HG03175 (cell line): ENCODE measurements at regions not wholly inside any gene's neighbourhood (a gene's known extent, or its start where the extent isn't known, plus 50 kb on each side); places are given as distances from the start of the nearest gene placed in this dataset.

ENCODE experiments used
- ATAC-seq: cut with Tn5 transposase; IDR thresholded peaks from one replicate; pipeline ENCODE4 v1.9.1; 2021; ENCODE audit warnings: mild to moderate bottlenecking, moderate library complexity; ENCODE audit not compliant: unreplicated experiment

DNA sequence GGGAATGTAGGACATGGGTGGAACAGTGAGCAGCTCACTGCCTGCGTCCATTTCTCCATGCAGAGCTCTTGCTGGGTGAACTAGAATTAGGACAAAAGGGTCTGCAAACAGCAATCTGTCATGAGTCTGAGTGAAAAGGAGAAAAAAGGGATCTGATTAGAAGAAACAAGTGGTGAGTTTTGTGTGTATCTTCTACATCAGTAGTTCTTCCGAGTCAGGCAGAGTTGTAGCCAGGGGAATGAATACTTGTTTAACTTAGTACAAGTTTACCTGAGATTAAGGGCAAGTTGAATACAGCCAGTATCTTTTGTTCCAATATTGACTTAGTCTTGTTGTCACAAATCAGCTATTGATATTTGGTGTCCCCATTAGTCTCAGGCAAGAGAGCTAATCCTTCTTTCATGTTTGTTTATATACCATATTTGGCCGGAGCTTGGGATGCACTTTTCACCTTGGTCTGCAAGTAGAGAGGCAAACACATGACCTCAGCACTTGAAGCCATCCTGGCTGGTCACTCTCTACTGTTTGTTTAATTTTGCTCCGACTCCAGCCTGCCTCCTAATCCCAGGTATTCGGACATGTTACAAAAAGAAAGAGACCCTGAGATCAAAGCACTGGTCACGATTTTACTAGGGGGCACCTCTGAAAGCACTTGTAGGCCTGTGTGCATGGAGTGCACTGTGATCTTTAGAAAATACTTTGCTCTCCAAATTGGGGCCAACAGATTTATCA lies 211.0 kb upstream of the NT5C1B start:
- no peak for ATAC-seq

- ATAC-seq = no peak
Observed at GRCh38 chr2:18799397-18799796, 210.0 kb upstream of the NT5C1B start.

DNA sequence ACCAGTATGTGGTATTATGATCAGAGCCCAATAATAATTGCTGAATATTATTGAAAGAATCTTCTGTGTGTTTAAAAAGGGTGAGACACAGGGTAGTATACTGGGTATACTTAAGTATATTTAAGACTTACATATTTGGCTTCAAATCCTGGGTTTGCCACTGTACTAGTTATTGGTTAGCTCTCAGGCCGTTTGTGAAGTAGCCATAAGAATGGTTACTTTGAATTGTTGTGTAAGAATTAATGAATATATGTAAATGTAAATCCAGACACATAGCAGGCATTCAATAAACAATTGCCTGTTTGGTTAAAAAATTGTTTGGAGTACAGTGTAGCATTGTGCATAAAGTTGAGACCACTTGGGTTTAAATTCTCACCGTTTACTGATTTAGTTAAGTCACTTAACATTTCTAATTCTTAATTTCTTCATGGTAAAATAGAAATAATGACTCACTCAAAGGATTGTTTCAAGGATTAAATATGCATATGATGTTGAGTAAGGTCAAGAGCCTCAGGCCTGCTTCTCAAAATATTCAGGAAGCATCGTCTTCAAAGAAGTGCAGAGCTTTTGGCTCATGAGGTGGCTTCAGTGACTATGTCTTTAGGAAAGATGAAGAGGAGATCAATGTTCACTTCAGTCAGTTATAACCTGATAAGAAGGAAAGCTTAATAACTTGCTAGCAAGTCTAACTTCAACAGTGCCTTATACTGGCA lies 207.9 kb upstream of the NT5C1B start:
- ATAC-seq = no peak

GRCh38 chr2:18795906-18796305 lies 206.5 kb upstream of the NT5C1B start:
- ATAC-seq = no peak

- ATAC-seq = no peak
Observed at GRCh38 chr2:18792684-18793083, 203.3 kb upstream of the NT5C1B start.

GRCh38 chr2:18792226-18792629 lies 202.9 kb upstream of the NT5C1B start:
- ATAC-seq = no peak

GRCh38 chr2:18791172-18791797 lies 201.9 kb upstream of the NT5C1B start:
- ATAC-seq = no peak

DNA sequence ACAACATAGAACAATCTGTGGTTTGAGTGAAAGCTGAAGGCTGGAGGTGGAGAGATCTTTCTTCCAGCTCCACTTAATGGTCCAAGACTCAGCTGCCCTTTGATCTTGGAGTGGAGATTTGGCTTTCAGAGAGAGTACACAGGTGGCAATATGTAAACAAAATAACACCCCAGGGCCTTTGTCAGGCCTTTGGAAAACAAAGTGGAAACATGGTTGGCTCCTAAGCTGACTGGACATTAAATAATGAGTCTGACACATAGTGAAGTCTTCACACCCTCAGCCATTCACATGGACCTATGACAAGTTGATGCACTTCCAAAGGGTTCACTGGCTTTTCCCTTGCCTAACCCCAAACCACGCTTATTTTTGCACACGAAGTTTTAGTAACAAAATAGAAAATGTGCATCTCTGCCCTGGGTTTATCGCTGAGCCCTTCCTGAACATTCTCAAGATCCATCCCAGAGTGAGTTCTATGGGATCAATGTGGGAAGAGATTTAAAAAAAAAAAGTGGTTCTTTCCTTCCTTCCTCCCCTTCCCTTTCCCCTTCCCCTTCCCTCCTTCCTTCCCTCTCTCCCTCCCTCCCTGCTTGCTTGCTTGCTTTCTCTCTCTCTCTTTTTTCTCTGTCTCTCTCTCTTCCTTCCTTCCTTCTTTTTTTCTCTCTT lies 201.3 kb upstream of the NT5C1B start:
- ATAC-seq = no peak

- no peak for ATAC-seq
Observed at GRCh38 chr2:18788592-18788991, 199.2 kb upstream of the NT5C1B start.

DNA sequence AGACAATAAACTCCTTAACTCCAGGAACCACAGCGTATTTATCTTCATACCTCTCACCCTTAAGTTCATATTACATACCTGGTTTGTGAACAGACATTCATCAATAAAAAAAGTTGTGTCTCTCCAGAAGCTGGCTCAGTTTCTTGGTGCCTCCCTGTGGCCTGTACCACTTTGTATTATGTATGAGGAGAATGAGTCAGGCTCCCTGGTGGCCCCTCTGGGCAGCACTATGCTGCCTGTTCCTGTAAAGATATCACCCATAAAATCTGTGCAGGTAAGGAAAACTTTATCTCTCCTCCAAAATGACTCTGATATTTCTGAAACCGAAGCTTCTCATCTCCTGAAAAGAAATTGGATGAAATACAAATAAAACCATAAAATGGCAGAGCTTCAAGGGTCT lies 198.4 kb upstream of the NT5C1B start:
- no peak for ATAC-seq

DNA sequence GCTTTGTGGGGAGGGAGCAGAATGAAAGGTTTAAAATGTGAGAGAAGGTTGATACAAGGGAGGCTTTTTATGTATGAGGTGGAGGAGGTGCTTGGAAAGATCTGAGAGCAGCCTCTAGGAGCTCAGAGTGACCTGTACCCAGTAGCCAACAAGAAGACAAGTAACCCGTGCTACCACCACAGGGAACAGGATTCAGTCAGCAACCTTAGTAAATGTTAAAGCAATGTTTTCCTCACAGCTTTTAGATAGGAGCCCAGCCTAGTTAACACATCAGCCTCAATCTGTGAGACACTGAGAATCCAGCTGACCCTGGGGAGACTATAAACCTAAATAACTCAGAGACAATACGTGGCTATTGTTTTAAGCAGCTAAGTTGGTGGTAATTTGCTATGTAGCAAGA lies 194.9 kb upstream of the NT5C1B start:
- no peak for ATAC-seq

GRCh38 chr2:18781541-18782280 lies 192.3 kb upstream of the NT5C1B start:
- ATAC-seq = no peak

GRCh38 chr2:18777250-18777812 lies 188.0 kb upstream of the NT5C1B start:
- ATAC-seq = no peak

- no peak for ATAC-seq
Observed at GRCh38 chr2:18771212-18771611, 181.8 kb upstream of the NT5C1B start.

GRCh38 chr2:18763338-18763737 lies 174.0 kb upstream of the NT5C1B start:
- ATAC-seq = no peak

GRCh38 chr2:18762667-18763066 lies 173.3 kb upstream of the NT5C1B start:
- ATAC-seq = no peak

- no peak for ATAC-seq
Observed at GRCh38 chr2:18754286-18754685, 164.9 kb upstream of the NT5C1B start.

GRCh38 chr2:18753722-18754121 lies 164.4 kb upstream of the NT5C1B start:
- ATAC-seq = no peak

GRCh38 chr2:18752667-18753422 lies 163.5 kb upstream of the NT5C1B start:
- no peak for ATAC-seq

DNA sequence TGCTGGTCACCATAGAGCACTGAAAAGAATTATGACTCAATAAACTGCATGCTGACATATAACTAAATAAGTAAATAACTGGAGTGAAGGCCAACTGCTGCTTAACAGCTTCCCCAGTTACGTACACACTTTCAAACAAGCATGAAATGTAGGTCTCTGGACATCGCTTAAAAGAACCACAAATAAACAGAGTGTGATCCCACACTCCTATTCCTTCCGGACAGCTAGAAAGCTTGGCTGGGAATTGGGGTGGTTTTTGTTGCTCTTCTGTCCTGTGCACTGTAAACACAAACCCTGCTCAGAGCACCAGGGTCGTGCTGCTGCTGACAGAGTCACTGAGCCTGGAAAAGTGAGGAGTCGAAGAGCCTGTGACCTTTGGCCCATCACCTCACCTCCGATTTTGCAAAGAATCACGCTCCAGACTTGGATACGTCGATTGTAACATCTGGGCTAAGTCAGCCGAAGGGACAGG lies 162.7 kb upstream of the NT5C1B start:
- no peak for ATAC-seq
